Parathyroid adenoma (tissue), 2 donors: ENCODE measurements at regions not wholly inside any gene's neighbourhood (a gene's known extent, or its start where the extent isn't known, plus 50 kb on each side); places are given as distances from the start of the nearest gene placed in this dataset.

Experiments
- H2AFZ ChIP-seq: fragments of 300-600 bp; sonication (generic); one replicate; pipeline ENCODE4 v1.7.0; 2017; ENCODE audit warnings: antibody characterized with exemption, mild to moderate bottlenecking
- H3K27ac ChIP-seq: fragments of 300-600 bp; sonication (generic); one replicate; pipeline ENCODE4 v1.7.0; 2017
- H3K27me3 ChIP-seq: fragments of 300-600 bp; sonication (generic); one replicate; pipeline ENCODE4 v1.7.0; 2017; ENCODE audit warnings: low read length; ENCODE audit not compliant: control insufficient read depth, insufficient read depth
- H3K36me3 ChIP-seq: fragments of 300-600 bp; sonication (generic); one replicate; pipeline ENCODE4 v1.7.0; 2017; ENCODE audit warnings: low read length; ENCODE audit not compliant: control insufficient read depth, insufficient read depth
- H3K4me1 ChIP-seq: fragments of 300-600 bp; sonication (generic); one replicate; pipeline ENCODE4 v1.7.0; 2017; ENCODE audit warnings: control low read depth
- H3K4me2 ChIP-seq: fragments of 300-600 bp; sonication (generic); one replicate; pipeline ENCODE4 v1.7.0; 2017; ENCODE audit warnings: low read length
- H3K4me3 ChIP-seq: fragments of 300-600 bp; sonication (generic); one replicate; pipeline ENCODE4 v1.7.0; 2017; ENCODE audit warnings: low read depth, low read length
- H3K79me2 ChIP-seq: fragments of 300-600 bp; sonication (generic); one replicate; pipeline ENCODE4 v1.7.0; 2017; ENCODE audit warnings: control low read depth
- H3K9ac ChIP-seq: fragments of 300-600 bp; sonication (generic); one replicate; pipeline ENCODE4 v1.7.0; 2017; ENCODE audit warnings: mild to moderate bottlenecking
- H3K9me3 ChIP-seq: fragments of 300-600 bp; sonication (generic); one replicate; pipeline ENCODE4 v1.7.0; 2017; ENCODE audit warnings: low read length; ENCODE audit not compliant: control insufficient read depth
- TF ChIP-seq, protein P1 (sequence below): fragments of 300-600 bp; sonication (generic); IDR thresholded peaks from one replicate; pipeline ENCODE4 v1.7.0; 2017; ENCODE audit warnings: antibody characterized with exemption, mild to moderate bottlenecking
- donor health status: primary hyperparathyroidism.

DNA sequence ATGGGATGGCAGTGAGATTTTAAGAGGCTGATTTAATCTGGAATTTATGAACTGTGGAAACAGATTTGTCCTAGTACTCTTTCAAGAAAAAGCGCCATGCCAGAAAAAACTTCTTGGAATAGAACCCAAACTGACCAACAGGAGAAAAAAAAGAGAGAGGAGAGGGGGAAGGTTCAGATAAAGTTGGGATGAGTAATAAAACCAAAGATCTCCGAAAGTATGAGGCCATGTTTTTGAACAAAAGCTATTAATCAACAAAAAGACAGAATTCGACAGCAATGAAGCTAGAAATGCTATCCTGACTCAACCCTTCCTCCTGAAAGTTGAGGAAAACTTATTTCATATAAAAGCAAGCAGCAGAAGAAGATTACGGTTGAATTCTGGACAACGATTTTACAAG is 135.5 kb downstream of the CEMIP2 start:
- peaks cover 3% of the 10 kb centered on the region for H3K4me1 ChIP-seq
- H3K9ac ChIP-seq: no peak overlapping the region
- no peaks in the 10 kb centered on the region for H3K36me3 ChIP-seq
- H3K27ac ChIP-seq: no peak overlapping the region
- H3K79me2 ChIP-seq: no peaks in the 10 kb centered on the region
- H3K4me3 ChIP-seq: no peak overlapping the region
- TF ChIP-seq, protein P1, sequence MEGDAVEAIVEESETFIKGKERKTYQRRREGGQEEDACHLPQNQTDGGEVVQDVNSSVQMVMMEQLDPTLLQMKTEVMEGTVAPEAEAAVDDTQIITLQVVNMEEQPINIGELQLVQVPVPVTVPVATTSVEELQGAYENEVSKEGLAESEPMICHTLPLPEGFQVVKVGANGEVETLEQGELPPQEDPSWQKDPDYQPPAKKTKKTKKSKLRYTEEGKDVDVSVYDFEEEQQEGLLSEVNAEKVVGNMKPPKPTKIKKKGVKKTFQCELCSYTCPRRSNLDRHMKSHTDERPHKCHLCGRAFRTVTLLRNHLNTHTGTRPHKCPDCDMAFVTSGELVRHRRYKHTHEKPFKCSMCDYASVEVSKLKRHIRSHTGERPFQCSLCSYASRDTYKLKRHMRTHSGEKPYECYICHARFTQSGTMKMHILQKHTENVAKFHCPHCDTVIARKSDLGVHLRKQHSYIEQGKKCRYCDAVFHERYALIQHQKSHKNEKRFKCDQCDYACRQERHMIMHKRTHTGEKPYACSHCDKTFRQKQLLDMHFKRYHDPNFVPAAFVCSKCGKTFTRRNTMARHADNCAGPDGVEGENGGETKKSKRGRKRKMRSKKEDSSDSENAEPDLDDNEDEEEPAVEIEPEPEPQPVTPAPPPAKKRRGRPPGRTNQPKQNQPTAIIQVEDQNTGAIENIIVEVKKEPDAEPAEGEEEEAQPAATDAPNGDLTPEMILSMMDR: no peak
- H3K27me3 ChIP-seq: no peaks in the 10 kb centered on the region
- no peak overlapping the region for H2AFZ ChIP-seq
- H3K4me2 ChIP-seq: no peak overlapping the region
- no peaks in the 10 kb centered on the region for H3K9me3 ChIP-seq

DNA sequence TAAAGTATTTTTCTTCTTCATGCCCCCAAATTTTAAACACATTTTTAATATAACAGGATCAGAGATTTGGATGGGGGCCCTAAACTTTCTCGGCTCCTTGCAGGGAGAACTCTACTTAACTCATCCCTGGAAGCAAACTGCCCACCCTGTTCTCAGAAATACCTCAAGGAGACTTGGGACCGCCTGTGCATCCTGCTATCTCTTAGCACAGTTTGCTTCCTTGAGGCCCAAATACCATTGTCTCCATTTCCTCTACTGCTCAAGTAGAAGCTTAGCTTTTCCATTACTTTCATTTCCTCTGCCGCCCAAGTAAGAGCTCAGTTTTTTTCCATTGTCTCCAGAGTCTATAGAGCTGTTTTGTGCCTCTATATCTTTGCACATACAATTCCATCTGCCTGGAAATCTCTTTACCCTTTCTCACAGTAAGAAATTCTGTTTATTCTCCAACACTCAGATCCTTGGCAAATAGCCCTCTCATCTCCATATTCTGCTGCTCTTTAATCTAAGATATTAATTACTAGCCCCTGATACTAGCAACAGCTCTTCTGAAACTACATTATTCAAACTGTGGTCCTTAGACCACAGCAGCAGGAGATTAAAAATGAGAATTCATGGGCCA is 137.8 kb downstream of the CEMIP2 start:
- Histone ChIP-seq H3K9ac (no peak overlapping the region), H3K9me3 (no peaks in the 10 kb centered on the region), H2AFZ (no peak overlapping the region), H3K4me3 (no peak overlapping the region), H3K4me2 (no peak overlapping the region), H3K79me2 (no peaks in the 10 kb centered on the region), H3K4me1 (no peaks in the 10 kb centered on the region), H3K36me3 (no peaks in the 10 kb centered on the region), H3K27ac (peak overlapping the region; percentile 32), H3K27me3 (no peaks in the 10 kb centered on the region)
- TF ChIP-seq, protein P1: no peak

DNA sequence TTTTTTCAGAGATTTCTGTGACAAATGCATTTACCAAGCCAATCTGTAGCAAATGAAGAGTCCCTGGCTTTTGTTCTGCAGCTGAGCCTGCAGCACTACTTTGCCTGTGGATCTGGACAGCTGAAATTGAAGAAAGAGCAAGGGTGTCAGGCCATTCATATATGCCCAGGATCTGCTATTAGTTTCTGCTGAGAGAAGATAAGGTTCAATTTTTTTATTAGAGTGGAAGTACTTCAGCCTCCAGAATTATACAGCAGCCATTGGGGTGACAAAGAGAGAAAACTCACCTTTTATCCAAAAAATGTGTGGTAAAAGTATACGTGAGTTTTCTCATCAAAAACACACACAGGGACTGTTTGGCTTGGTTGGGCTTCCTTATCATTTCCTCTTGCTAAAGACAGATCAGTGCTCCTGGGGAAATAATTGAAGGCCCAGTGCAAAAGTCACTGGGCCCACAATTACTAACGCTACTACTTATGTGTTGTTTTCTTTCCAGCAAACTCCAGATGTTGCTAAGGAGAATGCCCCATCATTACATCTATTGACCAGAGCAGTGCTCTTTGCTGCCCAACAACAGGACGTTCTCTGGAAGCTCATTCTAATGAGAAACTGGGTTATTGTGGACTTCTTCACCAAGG is 138.6 kb downstream of the CEMIP2 start:
- H3K4me1 ChIP-seq: no peaks in the 10 kb centered on the region
- no peaks in the 10 kb centered on the region for H3K27me3 ChIP-seq
- H3K4me2 ChIP-seq: no peak overlapping the region
- H3K36me3 ChIP-seq: no peaks in the 10 kb centered on the region
- H2AFZ ChIP-seq: no peak overlapping the region
- H3K27ac ChIP-seq: peak overlapping the region; percentile 32
- no peak overlapping the region for H3K4me3 ChIP-seq
- H3K9ac ChIP-seq: no peak overlapping the region
- H3K9me3 ChIP-seq: no peaks in the 10 kb centered on the region
- no peaks in the 10 kb centered on the region for H3K79me2 ChIP-seq
- TF ChIP-seq, protein P1: no peak

DNA sequence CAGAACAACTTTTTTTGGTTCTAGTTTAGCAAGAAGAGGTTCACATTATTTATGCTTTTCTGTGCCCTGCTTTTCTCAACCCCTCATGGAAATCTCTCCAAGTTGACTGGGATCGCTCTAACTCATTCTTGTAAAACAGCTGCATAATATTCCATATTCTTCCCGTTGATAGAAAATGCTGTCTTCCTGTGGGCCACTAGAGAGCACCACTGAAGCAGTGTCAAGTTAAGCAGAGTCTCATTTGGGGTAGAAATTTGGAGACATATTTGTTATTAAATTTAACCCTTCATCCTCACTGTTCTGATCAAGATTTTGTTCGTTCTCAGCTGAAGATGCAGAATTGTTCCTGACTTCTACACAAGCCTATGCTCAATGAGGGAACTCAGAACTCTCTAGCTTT is 140.1 kb downstream of the CEMIP2 start:
- no peaks in the 10 kb centered on the region for H3K9me3 ChIP-seq
- no peak overlapping the region for H2AFZ ChIP-seq
- no peak overlapping the region for H3K9ac ChIP-seq
- no peak overlapping the region for H3K27ac ChIP-seq
- no peak overlapping the region for H3K4me2 ChIP-seq
- TF ChIP-seq, protein P1: no peak
- H3K36me3 ChIP-seq: no peaks in the 10 kb centered on the region
- H3K4me1 ChIP-seq: no peaks in the 10 kb centered on the region
- H3K79me2 ChIP-seq: no peaks in the 10 kb centered on the region
- no peaks in the 10 kb centered on the region for H3K27me3 ChIP-seq
- no peak overlapping the region for H3K4me3 ChIP-seq

DNA sequence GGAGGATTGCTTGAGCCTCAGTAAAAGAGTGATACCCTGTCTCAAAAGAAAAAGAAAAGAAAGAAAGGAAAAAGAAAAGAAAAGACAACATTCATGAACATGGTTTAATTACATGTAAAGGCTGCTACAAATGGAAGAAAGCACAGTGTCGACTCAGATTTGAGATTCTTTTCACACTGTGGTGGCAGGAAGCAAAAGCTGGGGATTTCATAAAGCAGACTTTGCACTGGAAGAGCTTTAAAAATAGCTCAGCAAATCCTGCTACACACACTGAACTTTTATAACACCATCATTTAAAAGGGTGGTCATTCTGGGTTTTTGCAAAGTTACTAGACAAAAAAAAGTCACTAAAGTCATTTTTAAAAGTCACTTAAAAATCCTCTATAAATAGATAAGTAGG is 140.8 kb downstream of the CEMIP2 start:
- Histone ChIP-seq H3K36me3 (no peaks in the 10 kb centered on the region), H3K79me2 (no peaks in the 10 kb centered on the region), H3K4me2 (no peak overlapping the region), H3K4me1 (no peaks in the 10 kb centered on the region), H3K4me3 (no peak overlapping the region), H2AFZ (no peak overlapping the region), H3K27me3 (no peaks in the 10 kb centered on the region), H3K27ac (no peak overlapping the region), H3K9ac (no peak overlapping the region), H3K9me3 (no peaks in the 10 kb centered on the region)
- TF ChIP-seq, protein P1: no peak
